ENCODE measurements at regions not wholly inside any gene's neighbourhood (a gene's known extent, or its start where the extent isn't known, plus 50 kb on each side); places are given as distances from the start of the nearest gene placed in this dataset.
"Not testable (repeated sequence)": the region's sequence is repeated elsewhere in the genome, so short reads cannot be mapped to it uniquely, and the experiment has no call there.

DNA sequence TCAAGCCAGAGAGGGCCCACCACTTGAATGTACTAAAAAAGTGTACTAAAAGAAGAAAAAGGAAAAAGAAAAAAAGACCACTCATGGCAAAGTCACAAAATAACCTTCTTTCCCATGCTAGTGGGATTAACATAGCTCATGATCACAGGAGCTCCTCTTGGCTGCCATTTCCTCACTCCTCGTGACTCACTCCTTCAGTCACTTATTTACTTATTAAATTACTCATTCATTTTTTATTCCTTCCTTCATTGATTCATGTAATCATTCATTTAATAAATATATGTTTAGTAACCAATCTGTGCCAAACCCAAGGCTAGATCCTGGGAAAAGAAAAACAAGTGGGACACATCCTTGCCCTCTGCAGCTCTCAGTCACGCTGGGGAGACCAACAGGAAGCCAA is 300.5 kb downstream of the INSIG2 start:
- no peak for DNase-seq (ENCODE audit: low read depth in 2 of 2)

GRCh38 chr2:118387509-118387908 is 299.2 kb downstream of the INSIG2 start:
- no peak for DNase-seq (ENCODE audit: low read depth in 2 of 2)

DNA sequence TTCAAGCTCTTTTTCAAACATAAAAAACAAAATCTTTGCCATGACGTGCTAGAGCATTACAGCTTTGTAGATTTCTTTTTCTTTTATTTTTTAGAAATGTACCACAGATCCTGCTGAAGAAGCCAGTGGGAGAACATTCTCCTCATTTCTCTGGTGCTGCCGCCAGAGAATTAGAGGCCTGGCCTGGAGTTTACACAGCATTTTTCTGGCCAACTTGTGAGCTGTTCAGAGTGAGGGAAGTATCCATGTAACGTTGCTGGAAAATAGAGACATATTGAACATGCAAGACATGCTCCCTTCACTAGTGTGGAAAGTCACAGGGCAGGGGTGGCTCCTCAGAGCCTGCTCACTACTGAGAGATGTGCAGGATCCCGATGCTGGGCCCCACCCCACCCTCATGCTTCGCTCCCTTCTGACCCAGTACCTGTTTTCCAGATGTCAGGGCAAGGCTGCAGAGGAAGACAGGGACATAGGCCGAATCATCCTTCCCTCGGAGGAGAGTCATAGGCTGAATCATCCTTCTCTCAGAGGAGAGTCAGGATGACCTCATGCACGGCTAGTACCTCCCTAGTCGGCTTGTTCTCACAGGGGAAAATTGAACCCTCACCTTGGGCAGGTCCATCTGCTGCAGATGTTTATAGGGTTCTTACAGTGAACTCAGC is 298.5 kb downstream of the INSIG2 start:
- DNase-seq (ENCODE audit: low read depth in 2 of 2) = no peak

GRCh38 chr2:118380915-118381653 is 292.8 kb downstream of the INSIG2 start:
- no peak for DNase-seq (ENCODE audit: low read depth in 2 of 2)

DNA sequence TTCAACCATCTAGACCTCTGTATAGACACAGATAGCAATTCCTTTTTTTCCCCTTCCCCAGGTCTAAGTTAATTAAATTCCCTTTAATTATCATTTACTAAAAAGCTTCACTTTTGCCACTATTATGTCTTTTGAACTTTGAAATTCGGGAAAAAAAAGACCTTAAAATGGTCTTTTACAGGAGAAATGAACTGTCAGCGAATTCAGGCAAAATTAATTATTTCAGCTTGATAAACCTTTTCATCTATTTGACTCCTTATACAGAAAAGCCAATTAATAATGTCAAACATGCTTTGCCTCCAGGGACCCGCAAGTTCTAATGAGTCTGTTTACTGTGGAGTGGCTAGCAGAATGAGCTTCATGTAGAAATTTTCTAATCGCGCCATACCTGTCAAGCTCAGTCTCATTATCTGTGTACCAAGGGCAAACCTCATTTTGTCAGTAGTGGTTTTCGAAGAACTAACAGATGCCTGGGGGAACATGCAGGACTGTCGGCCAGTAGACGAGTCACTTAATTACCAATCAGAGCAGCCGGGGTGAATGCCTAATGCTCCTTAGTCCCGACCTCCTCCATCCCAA is 287.7 kb downstream of the INSIG2 start:
- no peak for DNase-seq (ENCODE audit: low read depth in 2 of 2)

DNA sequence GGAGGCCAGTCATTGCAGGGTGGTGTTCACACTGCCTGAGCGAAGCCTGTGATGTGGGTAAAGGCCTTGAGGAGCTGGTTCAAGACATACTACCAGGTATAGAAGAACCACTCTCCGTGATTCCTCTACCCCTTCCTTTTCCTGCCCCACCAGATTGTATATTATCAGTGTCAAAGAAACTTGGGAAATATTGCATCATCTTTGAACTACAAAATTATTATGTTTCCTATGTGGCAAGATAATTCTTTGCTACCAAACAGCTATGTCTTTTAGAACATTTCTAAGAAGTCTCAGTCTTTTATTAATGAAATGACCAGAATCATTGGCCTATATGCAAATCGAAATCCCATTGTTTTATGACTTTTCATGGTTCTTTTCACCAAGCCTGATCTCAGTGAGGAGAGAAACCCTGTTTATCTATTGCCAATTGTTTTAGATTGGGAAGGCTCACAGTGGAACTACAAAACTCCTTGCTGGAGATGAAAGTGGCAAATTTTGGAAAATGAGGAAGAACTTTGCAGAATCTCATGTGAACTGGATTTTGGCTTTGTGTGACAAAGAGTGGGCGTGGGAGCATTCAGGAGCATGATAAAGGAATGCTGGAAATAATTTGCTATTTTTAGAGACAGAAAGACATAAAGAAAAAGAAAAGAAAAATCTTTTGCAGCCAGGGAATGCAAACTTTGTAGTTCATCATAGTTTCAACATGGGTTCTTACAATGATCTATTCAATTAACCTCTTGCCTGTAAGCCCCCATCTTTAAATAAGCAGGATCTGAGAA is 286.9 kb downstream of the INSIG2 start:
- DNase-seq (ENCODE audit: low read depth in 2 of 2) = no peak

GRCh38 chr2:118372886-118373830 is 284.9 kb downstream of the INSIG2 start:
- no peak for DNase-seq (ENCODE audit: low read depth in 2 of 2)

- DNase-seq (ENCODE audit: low read depth in 2 of 2) = no peak
Observed at GRCh38 chr2:118371515-118371914, 283.2 kb downstream of the INSIG2 start.

DNA sequence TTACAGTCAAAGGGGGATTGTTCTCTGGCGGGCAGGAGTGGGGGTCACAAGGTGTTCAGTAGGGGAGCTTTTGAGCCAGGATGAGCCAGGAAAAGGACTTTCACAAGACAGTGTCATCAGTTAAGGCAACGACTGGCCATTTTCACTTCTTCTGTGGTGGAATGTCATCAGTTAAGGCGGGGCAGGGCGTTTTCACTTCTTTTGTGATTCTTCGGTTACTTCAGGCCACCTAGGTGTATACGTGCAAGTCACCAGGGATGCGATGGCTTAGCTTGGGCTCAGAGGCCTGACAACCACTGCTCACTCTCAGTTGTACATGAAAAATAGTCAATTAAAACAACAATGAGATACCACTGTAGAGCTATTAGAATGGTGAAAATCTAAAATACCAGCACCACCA is 281.2 kb downstream of the INSIG2 start:
- not testable (repeated sequence) for DNase-seq (ENCODE audit: low read depth in 2 of 2)

- no peak for DNase-seq (ENCODE audit: low read depth in 2 of 2)
Observed at GRCh38 chr2:118363604-118364003, 275.3 kb downstream of the INSIG2 start.

DNA sequence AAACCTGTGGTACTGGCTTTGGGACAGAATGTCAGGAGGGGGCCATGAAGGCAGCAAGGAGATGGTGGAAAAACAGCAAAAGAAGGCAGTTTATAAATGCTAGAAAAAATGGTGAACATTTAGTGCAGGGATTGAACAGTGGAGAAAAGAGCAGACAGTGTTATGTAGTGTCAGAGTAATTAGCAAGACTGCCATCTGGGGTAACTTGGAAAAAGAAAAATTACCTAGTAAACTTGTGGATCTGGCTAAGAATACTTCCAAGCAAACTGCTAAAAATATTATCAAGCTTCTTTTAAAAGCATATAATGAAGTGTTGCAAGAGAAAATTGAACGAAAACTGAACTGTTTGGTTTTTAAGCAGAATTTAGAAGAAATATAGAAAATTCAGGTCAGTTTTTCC is 267.8 kb downstream of the INSIG2 start:
- no peak for DNase-seq (ENCODE audit: low read depth in 2 of 2)

- no peak for DNase-seq (ENCODE audit: low read depth in 2 of 2)
Observed at GRCh38 chr2:118351796-118352195, 263.5 kb downstream of the INSIG2 start.

GRCh38 chr2:118350621-118351020 is 262.4 kb downstream of the INSIG2 start:
- no peak for DNase-seq (ENCODE audit: low read depth in 2 of 2)

GRCh38 chr2:118349365-118349764 is 261.1 kb downstream of the INSIG2 start:
- DNase-seq (ENCODE audit: low read depth in 2 of 2) = no peak

GRCh38 chr2:118348380-118349034 is 260.2 kb downstream of the INSIG2 start:
- no peak for DNase-seq (ENCODE audit: low read depth in 2 of 2)

- no peak for DNase-seq (ENCODE audit: low read depth in 2 of 2)
Observed at GRCh38 chr2:118345465-118345864, 257.2 kb downstream of the INSIG2 start.

- no peak for DNase-seq (ENCODE audit: low read depth in 2 of 2)
Observed at GRCh38 chr2:118340103-118340502, 251.8 kb downstream of the INSIG2 start.

DNA sequence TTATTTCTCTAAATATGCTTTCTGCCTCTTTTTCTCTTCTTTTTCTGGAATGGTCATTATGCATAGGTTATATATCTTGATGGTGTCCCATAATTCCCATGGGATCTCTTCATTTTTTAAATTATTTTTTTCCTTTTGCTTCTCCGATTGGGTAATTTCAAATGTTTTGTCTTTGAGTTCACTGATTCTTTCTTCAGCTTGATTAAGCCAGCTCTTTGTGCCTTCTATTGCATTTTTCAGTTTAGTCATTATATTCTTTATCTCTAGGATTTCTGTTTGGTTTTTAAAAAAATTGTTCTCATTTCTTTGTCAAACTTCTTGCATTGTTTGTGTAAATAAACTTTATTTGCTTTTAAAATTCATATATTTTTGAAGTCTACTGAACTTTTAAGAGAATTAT is 251.1 kb downstream of the INSIG2 start:
- no peak for DNase-seq (ENCODE audit: low read depth in 2 of 2)

DNA sequence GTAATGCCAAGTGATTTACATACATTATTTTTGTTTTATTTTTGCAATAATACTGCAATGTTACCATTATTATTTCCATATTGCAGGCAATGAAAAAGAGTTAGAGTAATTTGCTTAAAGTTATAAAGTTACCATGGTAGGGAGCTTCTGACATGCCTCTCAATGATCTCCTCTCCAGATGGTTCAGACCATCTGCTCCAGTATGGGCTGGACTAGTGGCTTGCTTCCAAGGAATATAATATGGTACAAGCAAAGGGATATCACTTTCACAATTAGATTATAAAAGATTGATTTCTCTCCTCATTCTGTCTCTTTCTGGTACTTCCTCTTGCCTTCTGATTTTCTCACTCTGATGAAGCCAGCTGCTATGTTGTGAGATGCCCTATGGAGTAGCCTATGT is 245.4 kb downstream of the INSIG2 start:
- DNase-seq (ENCODE audit: low read depth in 2 of 2) = no peak

DNA sequence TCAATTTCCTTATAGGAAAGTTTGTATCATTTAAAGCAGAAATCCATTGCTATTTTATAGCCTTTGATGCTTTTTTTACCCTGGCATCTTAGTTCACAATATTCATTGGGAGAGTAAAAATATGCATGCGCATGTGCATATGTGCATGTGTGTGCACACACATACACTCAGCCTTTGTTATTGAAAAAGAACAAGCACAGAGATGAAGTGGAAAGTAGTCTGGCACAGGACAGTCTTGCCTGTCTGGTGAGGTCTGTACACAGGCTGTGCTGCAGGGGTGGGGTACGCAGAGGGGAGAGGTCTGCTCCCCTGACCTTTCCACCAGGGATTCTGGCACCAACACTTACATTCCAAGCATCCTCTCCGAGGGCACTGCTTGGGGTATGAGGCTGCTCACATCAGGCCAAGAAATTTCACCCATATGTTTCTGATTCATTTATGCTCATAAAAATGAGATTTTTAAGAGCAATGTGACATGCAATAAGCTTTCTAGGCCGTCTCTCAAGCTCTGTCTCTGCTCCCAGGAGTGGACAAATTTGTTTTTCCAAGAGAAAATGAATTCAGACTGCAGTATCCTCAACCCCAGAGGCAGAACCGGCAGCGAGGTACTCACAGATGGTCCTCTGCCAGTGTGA is 237.2 kb downstream of the INSIG2 start:
- DNase-seq (ENCODE audit: low read depth in 2 of 2) = no peak
